ENCODE measurements at regions not wholly inside any gene's neighbourhood (a gene's known extent, or its start where the extent isn't known, plus 50 kb on each side); places are given as distances from the start of the nearest gene placed in this dataset.
"Not testable (repeated sequence)": the region's sequence is repeated elsewhere in the genome, so short reads cannot be mapped to it uniquely, and the experiment has no call there.

DNA sequence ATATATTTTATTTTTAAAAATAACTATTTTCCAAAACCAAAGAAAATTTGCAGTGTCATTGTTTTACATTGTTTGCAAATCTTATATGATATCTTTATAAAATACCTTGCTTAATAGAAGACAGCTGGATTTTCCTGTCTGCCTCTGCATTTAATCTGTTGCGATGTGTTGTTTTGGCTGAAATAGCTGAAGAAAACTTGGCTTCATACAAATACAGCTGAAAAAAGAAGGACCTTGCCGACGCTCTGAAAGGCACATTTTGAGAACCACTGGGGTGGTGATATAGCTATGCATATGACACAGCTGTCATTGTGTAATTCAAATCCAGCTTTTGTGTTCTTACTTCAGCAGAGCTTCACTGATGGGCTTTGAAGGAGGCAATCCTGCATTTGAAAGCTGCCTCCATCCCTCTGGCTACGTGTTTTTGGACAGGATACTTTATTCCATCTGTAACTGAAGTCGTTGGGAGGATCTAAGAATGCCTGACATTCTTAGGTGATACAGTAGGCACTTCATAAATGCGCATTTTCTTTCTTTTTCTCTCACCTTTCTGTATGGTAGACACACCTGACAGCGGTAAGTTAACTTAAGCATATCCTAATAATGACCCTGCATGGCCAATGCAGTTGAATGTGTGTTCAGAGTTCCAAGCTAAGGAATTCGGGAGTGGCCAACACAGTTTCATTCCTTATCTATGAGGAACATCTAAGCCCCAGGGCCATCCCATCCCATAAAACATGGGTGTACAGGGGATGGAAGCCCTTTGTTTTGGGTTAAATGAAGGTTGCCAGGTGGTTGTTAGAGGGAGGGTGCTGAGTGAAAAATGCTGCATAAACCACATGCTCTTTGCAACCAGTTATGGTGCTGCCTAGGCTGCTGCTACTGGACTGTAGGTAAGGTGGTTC is 213.0 kb downstream of the TFAP2A start:
- no peak for DNase-seq (ENCODE audit: missing footprints)
- ATAC-seq, result no peak
- intact Hi-C loops (cut with DNase I), result no loop called here

DNA sequence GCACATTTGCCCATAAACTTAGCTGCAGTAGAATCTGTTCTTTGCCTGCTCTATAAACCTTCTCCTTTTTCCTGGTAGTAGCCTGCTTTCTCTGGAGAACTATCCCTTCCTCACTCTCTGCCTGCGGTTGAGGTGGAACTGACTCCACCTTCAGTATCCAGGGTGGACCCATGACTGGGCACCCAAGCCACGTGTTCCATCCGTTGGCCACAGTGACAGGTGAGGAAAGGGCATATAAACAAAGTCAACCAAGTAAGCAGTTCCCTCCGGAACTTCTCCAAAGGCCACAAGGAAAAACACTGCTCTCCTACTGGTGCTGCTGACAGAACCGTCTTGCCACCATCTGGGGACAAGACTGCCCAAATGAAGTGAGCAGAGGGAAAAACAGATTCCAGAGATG is 218.8 kb downstream of the TFAP2A start:
- ATAC-seq, result no peak
- intact Hi-C loops (cut with DNase I), result no loop called here
- no peak for DNase-seq (ENCODE audit: missing footprints)

GRCh38 chr6:10194816-10195672 is 219.8 kb downstream of the TFAP2A start:
- ATAC-seq, result no peak
- DNase-seq (ENCODE audit: missing footprints), result no peak
- intact Hi-C loops (cut with DNase I), result no loop called here

DNA sequence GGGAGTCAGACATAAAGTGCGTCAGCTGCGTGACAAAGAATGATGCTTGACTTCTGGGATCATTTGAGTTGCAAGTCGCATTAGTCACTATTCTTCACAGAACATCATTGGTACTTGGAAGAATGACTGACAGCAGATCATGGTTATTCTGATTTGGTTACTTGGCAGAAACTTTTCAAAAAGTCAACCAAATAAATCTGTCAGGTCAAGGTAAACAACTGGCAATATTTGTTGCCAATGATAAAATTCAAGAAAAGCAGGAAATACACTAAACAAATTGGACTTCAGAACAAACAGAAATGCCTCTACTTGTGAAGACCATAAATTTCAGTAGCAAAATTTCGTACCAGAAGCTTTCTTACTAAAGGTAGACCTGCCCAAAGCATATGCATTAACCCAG is 221.6 kb downstream of the TFAP2A start:
- intact Hi-C loops (cut with DNase I), result no loop called here
- ATAC-seq (no peak), DNase-seq (ENCODE audit: missing footprints) (no peak)

- no peak for DNase-seq (ENCODE audit: missing footprints)
- no peak for ATAC-seq
- intact Hi-C loops (cut with DNase I), result no loop called here
Measured at GRCh38 chr6:10190042-10190441, 224.8 kb downstream of the TFAP2A start.

DNA sequence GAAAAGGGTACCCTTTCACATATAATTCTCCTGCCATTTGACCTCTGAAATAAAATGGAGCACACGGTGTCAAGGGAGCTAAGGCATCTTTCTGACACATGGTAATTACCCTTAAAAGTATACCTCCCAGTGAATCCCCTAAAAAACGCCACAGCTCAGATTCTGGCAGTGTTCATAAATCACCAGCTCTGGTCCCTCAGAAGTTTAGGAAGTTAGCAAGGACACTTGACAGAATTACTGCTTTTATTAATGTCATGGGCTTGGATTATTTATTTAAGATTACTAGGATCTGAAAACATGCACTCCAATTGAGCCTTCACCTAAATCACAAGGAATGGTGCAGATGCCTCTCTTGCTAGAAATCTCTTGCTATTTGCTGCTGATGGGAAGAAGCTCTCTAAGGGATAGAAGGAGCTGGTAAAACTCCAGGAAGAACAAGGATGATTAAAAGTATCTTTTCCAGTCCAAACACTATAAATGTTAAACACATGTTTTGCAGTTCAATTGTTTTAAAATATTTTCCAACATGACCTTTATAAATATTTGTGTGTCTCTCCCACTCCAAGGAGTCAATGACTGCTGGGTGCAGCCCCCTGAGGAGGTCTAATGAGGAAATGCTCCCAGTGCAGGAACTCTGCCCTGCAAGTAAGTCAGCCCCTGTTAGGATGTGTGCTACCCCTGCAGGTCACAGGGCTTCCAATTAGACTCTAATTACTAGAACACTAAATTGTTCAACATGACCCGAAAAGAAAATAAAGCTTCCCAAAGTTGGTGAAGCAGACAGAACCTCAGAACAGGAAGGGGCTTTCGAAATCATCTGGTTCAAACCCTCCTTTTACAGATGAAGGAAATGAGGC is 230.3 kb downstream of the TFAP2A start:
- no peak for DNase-seq (ENCODE audit: missing footprints)
- no peak for ATAC-seq
- intact Hi-C loops (cut with DNase I), result no loop called here

DNA sequence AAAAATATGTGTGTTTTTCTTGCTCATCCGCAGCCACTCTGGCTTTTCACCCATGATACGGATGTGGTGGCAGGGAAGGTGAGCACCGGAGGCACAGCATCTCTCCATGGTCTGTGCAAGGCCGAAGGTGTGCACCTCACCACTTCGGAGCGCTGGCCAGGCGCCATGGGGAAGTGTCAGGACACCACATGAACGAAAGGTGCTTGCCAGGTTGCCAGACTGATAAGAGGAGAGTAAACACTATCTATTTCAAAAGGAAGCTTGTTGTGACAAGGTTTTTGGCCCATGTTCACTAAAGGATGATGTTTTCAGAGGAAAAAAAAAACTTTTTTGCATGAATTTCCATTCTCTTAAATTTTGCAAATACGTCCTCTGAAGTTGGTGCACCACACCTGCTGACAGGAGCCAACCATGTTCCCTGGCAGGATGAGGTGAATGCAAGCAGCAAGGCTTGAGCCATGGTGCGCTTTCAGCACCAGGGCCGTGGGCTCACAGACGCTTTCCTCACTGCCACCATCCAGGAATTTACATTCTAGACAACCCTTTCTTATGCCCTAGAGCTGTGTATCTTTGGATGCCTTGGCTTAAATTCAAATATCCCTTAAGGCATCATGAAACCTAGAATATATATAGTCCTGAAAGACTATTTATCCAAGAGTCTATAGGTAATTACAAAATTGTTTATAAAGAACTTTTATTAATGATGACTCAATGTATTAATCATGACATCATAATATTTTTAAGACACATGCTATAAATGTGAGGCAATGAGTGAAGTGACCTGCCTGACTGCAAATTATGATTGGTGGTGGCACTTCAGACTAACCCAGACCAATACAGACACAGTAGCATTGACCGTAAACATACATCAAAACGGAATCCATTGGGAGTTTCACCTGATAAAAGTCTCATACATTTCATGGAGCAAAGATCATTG is 234.5 kb downstream of the TFAP2A start:
- ATAC-seq (no peak), DNase-seq (ENCODE audit: missing footprints) (no peak)
- intact Hi-C loops (cut with DNase I), result no loop called here

DNA sequence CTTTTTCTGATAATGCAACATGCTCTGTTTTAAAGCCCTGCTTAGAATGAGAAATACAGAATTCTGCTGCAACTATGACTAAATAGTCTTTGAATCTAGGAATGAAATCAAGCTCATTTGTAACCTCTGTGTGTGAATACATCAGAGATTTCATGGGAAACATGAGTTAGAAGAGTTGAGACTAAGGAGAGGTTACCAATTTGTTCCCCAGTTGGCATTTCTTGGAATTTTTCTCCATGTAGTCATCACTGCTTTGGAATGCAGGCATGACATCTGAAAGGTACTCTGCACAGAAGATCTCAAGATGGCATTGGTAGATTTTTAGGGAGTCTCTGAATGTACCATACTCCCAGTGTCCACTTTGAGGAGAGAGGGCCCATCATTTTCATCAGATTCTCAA is 237.2 kb downstream of the TFAP2A start:
- no peak for DNase-seq (ENCODE audit: missing footprints)
- intact Hi-C loops (cut with DNase I), result no loop called here

GRCh38 chr6:10175362-10175761 is 239.5 kb downstream of the TFAP2A start:
- intact Hi-C loops (cut with DNase I), result no loop called here
- no peak for DNase-seq (ENCODE audit: missing footprints)
- no peak for ATAC-seq

More for the DNA sequence above, 237.2 kb downstream of the TFAP2A start:
- no peak for ATAC-seq

- no peak for ATAC-seq
- DNase-seq (ENCODE audit: missing footprints), result no peak
- intact Hi-C loops (cut with DNase I), result no loop called here
Measured at GRCh38 chr6:10174761-10175160, 240.1 kb downstream of the TFAP2A start.

DNA sequence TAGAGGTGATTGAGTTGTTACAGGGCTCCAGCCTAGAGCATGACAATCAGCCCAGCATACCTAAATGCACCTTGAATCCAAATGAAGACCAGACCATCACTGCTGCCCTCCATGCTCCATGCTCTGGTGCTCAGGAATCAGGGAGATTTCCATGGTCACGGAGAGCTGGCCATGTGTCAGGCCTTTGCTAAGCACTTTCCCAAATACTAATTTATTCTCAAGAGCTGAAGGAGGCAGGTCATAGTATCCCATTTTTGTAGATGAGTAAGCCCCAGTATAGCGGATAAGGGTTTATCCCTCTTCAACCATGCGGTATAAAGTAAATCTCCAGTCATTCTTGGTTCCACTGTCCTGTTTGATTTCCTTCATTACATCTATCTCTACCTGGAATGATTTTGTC is 240.8 kb downstream of the TFAP2A start:
- intact Hi-C loops (cut with DNase I), result no loop called here
- no peak for ATAC-seq
- no peak for DNase-seq (ENCODE audit: missing footprints)

DNA sequence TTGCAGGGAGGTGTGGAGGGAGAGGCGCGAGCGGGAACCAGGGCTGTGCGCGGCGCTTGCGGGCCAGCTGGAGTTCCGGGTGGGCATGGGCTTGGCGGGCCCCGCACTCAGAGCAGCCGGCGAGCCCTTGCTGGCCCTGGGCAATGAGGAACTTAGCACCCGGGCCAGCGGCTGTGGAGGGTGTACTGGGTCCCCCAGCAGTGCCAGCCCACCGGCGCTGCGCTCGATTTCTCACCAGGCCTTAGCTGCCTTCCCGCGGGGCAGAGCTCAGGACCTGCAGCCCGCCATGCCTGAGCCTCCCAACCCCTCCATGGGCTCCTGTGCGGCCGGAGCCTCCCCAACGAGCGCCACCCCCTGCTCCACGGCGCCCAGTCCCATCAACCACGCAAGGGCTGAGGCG is 243.2 kb downstream of the TFAP2A start:
- ATAC-seq; intact Hi-C loops (cut with DNase I); DNase-seq (ENCODE audit: missing footprints): not testable (repeated sequence)

- intact Hi-C loops (cut with DNase I), result no loop called here
- DNase-seq (ENCODE audit: missing footprints) (no peak), ATAC-seq (no peak)
Measured at GRCh38 chr6:10170816-10171215, 244.1 kb downstream of the TFAP2A start.

DNA sequence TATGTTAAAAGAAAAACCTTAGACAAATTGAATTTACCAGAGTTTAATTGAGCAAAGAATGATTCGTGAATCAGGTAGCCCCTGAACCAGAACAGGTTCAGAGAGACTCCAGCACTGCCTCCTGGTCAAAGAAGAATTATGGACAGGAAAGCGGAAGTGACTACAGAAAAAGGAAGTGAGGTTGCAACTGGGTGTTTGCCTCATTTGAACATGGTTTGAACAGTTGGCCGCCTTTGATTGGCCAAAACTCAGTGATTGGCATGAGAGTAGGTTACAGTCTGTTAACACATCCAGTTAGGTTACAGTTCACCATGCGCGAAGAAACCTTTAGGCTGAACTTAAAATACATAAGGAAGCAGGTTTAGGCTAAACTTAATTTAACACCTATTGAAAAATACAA is 248.8 kb downstream of the TFAP2A start:
- DNase-seq (ENCODE audit: missing footprints) (no peak), ATAC-seq (no peak)
- intact Hi-C loops (cut with DNase I), result no loop called here

GRCh38 chr6:10163203-10163962 is 251.5 kb downstream of the TFAP2A start:
- intact Hi-C loops (cut with DNase I), result no loop called here
- DNase-seq (ENCODE audit: missing footprints) (no peak), ATAC-seq (no peak)

GRCh38 chr6:10156875-10157274 is 258.0 kb downstream of the TFAP2A start:
- ATAC-seq (no peak), DNase-seq (ENCODE audit: missing footprints) (no peak)
- intact Hi-C loops (cut with DNase I), result no loop called here

GRCh38 chr6:10154251-10154650 is 260.6 kb downstream of the TFAP2A start:
- intact Hi-C loops (cut with DNase I), result no loop called here
- ATAC-seq, result no peak
- DNase-seq (ENCODE audit: missing footprints), result no peak

Measured in Right ventricle myocardium inferior (tissue), 1 donor.